WTC11 (cell line): ENCODE measurements at regions not wholly inside any gene's neighbourhood (a gene's known extent, or its start where the extent isn't known, plus 50 kb on each side); places are given as distances from the start of the nearest gene placed in this dataset.
"Not testable (repeated sequence)": the region's sequence is repeated elsewhere in the genome, so short reads cannot be mapped to it uniquely, and the experiment has no call there.

Experiments
- CREB1 ChIP-seq: sonication (generic); formaldehyde crosslinking; IDR thresholded peaks from 2 replicates; pipeline ENCODE4 v1.8.0; 2023; ENCODE audit warnings: mild to moderate bottlenecking, missing genetic modification reagents
- FOXJ3 ChIP-seq: sonication (generic); formaldehyde crosslinking; IDR thresholded peaks from 2 replicates; pipeline ENCODE4 v1.9.0; 2021; ENCODE audit warnings: missing genetic modification reagents, mild to moderate bottlenecking, borderline replicate concordance
- GABPB1 ChIP-seq: sonication (generic); formaldehyde crosslinking; IDR thresholded peaks from 2 replicates; pipeline ENCODE4 v1.8.1; 2023; ENCODE audit warnings: mild to moderate bottlenecking, missing genetic modification reagents
- JUN ChIP-seq: sonication (generic); formaldehyde crosslinking; IDR thresholded peaks from 2 replicates; pipeline ENCODE4 v1.8.0; 2023; ENCODE audit warnings: mild to moderate bottlenecking, missing genetic modification reagents
- MYBL2 ChIP-seq: sonication (generic); formaldehyde crosslinking; IDR thresholded peaks from 2 replicates; pipeline ENCODE4 v1.8.1; 2023; ENCODE audit warnings: mild to moderate bottlenecking, moderate library complexity, missing genetic modification reagents
- RELA ChIP-seq: sonication (generic); formaldehyde crosslinking; IDR thresholded peaks from 2 replicates; pipeline ENCODE4 v1.8.1; 2022; ENCODE audit warnings: missing genetic modification reagents, mild to moderate bottlenecking, borderline replicate concordance
- SMAD3 ChIP-seq: sonication (generic); formaldehyde crosslinking; IDR thresholded peaks from 2 replicates; pipeline ENCODE4 v1.8.0; 2022; ENCODE audit warnings: missing genetic modification reagents, mild to moderate bottlenecking, borderline replicate concordance
- TF ChIP-seq, protein P1 (sequence below): fragments of 200-600 bp; IDR thresholded peaks from 2 replicates; pipeline ENCODE4 v1.8.0; 2022; ENCODE audit warnings: antibody characterized with exemption
- TF ChIP-seq, protein P2 (sequence below): sonication (generic); formaldehyde crosslinking; IDR thresholded peaks from 2 replicates; pipeline ENCODE4 v1.8.0; 2022; ENCODE audit warnings: mild to moderate bottlenecking, missing genetic modification reagents
- TF ChIP-seq, protein P3 (sequence below): sonication (generic); formaldehyde crosslinking; IDR thresholded peaks from 2 replicates; pipeline ENCODE4 v1.8.0; 2022; ENCODE audit warnings: mild to moderate bottlenecking, missing genetic modification reagents
- TF ChIP-seq, protein P4 (sequence below): sonication (generic); formaldehyde crosslinking; IDR thresholded peaks from 2 replicates; pipeline ENCODE4 v1.8.1; 2023; ENCODE audit warnings: mild to moderate bottlenecking, missing genetic modification reagents, borderline replicate concordance

DNA sequence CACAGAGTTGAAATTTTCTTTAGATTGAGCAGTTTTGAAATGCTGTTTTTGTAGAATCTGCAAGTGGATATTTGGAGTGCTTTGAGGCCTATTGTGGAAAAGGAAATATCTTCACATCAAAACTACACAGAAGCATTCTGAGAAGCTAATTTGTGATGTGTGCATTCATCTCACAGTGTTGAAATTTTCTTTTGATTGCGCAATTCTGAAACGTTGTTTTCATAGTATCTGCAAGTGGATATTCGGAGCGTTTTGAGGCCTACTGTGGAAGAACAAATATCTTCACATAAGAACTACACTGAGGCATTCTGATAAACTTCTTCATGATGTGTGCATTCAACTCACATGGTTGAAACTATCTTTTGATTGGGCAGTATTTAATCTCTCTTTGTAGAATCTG lies 3143.4 kb upstream of the OR11H1 start:
- TF ChIP-seq, protein P1, sequence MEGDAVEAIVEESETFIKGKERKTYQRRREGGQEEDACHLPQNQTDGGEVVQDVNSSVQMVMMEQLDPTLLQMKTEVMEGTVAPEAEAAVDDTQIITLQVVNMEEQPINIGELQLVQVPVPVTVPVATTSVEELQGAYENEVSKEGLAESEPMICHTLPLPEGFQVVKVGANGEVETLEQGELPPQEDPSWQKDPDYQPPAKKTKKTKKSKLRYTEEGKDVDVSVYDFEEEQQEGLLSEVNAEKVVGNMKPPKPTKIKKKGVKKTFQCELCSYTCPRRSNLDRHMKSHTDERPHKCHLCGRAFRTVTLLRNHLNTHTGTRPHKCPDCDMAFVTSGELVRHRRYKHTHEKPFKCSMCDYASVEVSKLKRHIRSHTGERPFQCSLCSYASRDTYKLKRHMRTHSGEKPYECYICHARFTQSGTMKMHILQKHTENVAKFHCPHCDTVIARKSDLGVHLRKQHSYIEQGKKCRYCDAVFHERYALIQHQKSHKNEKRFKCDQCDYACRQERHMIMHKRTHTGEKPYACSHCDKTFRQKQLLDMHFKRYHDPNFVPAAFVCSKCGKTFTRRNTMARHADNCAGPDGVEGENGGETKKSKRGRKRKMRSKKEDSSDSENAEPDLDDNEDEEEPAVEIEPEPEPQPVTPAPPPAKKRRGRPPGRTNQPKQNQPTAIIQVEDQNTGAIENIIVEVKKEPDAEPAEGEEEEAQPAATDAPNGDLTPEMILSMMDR: not testable (repeated sequence)
- not testable (repeated sequence) for TF ChIP-seq RELA; JUN; MYBL2 (CRISPR knock-in tag); GABPB1 (CRISPR knock-in tag); FOXJ3 (CRISPR knock-in tag); CREB1 (CRISPR knock-in tag); SMAD3 (CRISPR knock-in tag)
- TF ChIP-seq, protein P2, sequence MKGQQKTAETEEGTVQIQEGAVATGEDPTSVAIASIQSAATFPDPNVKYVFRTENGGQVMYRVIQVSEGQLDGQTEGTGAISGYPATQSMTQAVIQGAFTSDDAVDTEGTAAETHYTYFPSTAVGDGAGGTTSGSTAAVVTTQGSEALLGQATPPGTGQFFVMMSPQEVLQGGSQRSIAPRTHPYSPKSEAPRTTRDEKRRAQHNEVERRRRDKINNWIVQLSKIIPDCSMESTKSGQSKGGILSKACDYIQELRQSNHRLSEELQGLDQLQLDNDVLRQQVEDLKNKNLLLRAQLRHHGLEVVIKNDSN (CRISPR knock-in tag): not testable (repeated sequence)
- TF ChIP-seq, protein P3, sequence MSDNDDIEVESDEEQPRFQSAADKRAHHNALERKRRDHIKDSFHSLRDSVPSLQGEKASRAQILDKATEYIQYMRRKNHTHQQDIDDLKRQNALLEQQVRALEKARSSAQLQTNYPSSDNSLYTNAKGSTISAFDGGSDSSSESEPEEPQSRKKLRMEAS (CRISPR knock-in tag): not testable (repeated sequence)
- TF ChIP-seq, protein P4, sequence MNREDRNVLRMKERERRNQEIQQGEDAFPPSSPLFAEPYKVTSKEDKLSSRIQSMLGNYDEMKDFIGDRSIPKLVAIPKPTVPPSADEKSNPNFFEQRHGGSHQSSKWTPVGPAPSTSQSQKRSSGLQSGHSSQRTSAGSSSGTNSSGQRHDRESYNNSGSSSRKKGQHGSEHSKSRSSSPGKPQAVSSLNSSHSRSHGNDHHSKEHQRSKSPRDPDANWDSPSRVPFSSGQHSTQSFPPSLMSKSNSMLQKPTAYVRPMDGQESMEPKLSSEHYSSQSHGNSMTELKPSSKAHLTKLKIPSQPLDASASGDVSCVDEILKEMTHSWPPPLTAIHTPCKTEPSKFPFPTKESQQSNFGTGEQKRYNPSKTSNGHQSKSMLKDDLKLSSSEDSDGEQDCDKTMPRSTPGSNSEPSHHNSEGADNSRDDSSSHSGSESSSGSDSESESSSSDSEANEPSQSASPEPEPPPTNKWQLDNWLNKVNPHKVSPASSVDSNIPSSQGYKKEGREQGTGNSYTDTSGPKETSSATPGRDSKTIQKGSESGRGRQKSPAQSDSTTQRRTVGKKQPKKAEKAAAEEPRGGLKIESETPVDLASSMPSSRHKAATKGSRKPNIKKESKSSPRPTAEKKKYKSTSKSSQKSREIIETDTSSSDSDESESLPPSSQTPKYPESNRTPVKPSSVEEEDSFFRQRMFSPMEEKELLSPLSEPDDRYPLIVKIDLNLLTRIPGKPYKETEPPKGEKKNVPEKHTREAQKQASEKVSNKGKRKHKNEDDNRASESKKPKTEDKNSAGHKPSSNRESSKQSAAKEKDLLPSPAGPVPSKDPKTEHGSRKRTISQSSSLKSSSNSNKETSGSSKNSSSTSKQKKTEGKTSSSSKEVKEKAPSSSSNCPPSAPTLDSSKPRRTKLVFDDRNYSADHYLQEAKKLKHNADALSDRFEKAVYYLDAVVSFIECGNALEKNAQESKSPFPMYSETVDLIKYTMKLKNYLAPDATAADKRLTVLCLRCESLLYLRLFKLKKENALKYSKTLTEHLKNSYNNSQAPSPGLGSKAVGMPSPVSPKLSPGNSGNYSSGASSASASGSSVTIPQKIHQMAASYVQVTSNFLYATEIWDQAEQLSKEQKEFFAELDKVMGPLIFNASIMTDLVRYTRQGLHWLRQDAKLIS (CRISPR knock-in tag): not testable (repeated sequence)
